MG63 (cell line): ENCODE measurements at regions not wholly inside any gene's neighbourhood (a gene's known extent, or its start where the extent isn't known, plus 50 kb on each side); places are given as distances from the start of the nearest gene placed in this dataset.

ENCODE experiments used
- DNase-seq: peaks from one replicate; pipeline ENCODE4 v3.0.0-alpha.2; 2020
- H3K27me3 ChIP-seq: fragments of 250-450 bp; sonication (Bioruptor Pico); 2 replicates; pipeline ENCODE4 v1.5.1; 2020; ENCODE audit warnings: mild to moderate bottlenecking, moderate library complexity
- H3K36me3 ChIP-seq: fragments of 250-450 bp; sonication (Bioruptor Pico); 2 replicates; pipeline ENCODE4 v1.5.1; 2020; ENCODE audit warnings: mild to moderate bottlenecking, moderate library complexity
- H3K4me3 ChIP-seq: fragments of 250-450 bp; sonication (Bioruptor Pico); 2 replicates; pipeline ENCODE4 v1.5.1; 2020; ENCODE audit warnings: mild to moderate bottlenecking, moderate library complexity
- H3K9me3 ChIP-seq: fragments of 250-450 bp; sonication (Bioruptor Pico); 2 replicates; pipeline ENCODE4 v1.5.1; 2020; ENCODE audit warnings: mild to moderate bottlenecking, moderate library complexity

DNA sequence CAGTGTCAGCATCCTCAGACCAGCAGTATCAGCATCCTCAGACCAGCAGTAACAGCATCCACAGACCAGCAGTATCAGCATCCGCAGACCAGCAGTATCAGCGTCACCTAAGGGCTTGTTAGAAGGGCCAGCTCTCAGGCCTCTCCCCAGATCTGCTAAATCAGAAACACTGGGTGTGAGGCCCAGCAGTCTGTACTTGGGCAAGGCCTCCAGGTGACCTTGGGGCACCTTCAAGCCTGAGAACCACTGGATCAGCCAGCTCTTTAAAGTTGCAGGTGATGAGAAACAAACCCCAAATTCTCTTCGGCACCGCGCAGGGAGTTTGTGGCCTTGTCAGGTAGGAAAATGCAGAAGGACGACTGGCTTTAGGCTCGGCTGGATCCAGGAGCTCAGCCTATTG is 290.5 kb upstream of the CDH4 start:
- no peaks in the 10 kb centered on the region for H3K9me3 ChIP-seq
- no peaks in the 10 kb centered on the region for H3K36me3 ChIP-seq
- H3K4me3 ChIP-seq: no peak overlapping the region
- no peaks in the 10 kb centered on the region for H3K27me3 ChIP-seq
- DNase-seq: no peak

DNA sequence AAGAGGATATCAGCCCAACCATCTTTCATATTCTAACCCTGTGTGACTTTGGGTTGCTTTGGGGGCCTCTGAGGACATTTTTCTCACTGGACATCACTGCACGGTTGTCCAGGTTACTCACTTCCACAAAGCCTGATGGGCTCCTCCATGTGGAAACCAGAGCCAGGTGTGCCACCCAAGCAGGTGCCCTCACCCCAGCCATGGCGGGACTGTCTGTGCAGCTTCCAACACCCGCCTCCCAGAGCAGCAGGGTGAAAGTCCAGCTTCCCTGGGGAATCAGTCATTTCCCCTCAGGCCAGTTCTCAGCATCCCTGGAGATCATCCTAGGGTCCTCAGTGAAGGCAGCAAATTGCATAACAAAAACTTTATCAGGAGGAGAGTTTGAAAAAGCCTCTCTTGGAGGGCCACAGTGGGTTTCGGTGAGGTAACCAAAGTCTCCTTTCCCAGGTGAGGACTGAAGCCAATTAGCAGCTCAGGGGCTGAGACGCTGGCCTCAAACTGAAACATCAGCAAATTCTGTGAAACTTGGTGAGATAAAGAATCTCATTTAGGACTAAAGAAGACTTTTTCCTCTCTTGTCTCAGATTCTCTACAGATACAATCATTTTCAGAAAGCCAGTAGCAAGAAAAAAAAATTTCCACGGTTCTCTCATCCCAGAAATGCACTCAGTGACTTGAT is 289.6 kb upstream of the CDH4 start:
- Histone ChIP-seq H3K27me3 (no peaks in the 10 kb centered on the region), H3K4me3 (no peak overlapping the region), H3K36me3 (no peaks in the 10 kb centered on the region), H3K9me3 (no peaks in the 10 kb centered on the region)
- no peak for DNase-seq

DNA sequence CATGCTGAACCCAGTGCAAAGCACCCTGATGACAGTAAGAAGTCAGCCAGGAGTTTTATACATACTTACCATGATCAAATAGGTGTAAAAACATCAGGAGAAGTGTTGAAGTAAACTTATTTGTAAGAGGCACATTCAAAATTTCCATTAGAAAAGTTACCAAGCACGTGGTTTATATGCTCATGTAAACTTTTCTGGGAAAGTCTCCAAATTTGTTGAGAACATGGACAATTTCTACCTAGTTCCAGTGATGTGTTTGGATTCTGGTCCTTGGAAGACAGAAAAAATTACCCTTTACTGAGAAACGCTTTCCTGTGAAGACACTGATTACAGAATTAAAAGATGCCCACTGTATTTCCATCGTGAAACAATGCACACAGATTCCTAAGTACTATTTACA is 288.9 kb upstream of the CDH4 start:
- Histone ChIP-seq H3K27me3 (no peaks in the 10 kb centered on the region), H3K4me3 (no peak overlapping the region)

DNA sequence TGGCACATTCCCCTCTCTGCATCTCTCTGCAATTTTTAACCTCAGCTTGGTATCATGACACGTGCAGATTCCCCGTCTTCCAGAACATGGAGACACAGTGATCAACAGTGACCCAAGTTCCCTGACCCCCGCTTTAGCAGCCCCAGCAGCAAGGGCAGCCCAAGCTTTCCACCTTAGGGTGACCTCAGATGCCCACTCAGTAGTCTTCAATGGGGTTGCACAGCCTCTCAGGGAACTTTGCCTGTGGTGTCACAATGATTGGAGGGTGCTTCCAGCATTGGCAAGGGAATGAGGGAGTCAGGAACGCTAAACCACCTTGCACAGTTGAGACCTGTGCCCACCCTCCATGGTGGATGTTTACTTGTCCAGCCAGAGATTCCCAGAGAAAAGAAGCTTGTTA is 287.1 kb upstream of the CDH4 start:
- Histone ChIP-seq H3K27me3 (no peaks in the 10 kb centered on the region), H3K9me3 (no peaks in the 10 kb centered on the region), H3K36me3 (no peaks in the 10 kb centered on the region), H3K4me3 (no peak overlapping the region)
- DNase-seq: no peak

More for the DNA sequence above, 288.9 kb upstream of the CDH4 start:
- H3K9me3 ChIP-seq: no peaks in the 10 kb centered on the region
- no peaks in the 10 kb centered on the region for H3K36me3 ChIP-seq
- no peak for DNase-seq

DNA sequence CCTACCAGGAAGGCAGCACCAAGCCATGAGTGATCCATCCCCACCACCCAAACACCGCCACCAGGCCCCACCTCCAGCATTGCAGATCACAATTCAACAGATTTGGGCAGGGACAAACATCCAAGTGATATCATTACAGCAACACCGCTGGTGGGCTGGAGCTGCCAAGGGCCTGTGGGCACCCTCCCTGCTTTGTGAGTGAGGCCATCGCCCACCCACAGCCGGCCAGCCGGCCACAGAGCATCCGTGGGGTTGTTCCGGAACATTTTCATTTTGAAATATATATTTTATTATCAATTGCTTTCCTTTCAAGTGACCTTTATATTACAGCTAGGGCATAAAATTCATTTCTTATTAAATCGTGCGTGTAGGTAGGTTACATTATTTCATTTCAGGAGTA is 286.0 kb upstream of the CDH4 start:
- DNase-seq: no peak
- no peaks in the 10 kb centered on the region for H3K27me3 ChIP-seq
- H3K4me3 ChIP-seq: no peak overlapping the region
- no peaks in the 10 kb centered on the region for H3K9me3 ChIP-seq
- no peaks in the 10 kb centered on the region for H3K36me3 ChIP-seq

DNA sequence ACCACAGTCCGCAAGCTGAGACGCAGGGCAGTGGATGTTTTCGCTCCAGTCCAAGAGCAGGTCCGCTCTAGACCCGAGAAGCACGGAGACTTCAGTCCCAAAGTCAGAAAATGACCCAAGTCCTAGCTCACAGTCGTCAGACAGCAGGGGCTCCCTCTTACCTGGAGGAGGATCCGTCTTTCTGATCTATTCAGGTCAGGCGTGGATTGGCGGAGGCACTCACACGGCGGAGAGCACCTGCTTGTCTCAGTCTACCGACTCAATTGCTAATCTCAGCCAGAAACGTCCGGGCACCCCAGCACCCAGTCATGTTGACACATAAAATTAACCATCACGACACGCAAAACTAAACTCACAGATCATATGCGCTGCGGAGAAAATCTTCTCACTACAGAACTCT is 285.3 kb upstream of the CDH4 start:
- Histone ChIP-seq H3K27me3 (no peaks in the 10 kb centered on the region), H3K9me3 (no peaks in the 10 kb centered on the region), H3K36me3 (no peaks in the 10 kb centered on the region), H3K4me3 (no peak overlapping the region)
- no peak for DNase-seq

DNA sequence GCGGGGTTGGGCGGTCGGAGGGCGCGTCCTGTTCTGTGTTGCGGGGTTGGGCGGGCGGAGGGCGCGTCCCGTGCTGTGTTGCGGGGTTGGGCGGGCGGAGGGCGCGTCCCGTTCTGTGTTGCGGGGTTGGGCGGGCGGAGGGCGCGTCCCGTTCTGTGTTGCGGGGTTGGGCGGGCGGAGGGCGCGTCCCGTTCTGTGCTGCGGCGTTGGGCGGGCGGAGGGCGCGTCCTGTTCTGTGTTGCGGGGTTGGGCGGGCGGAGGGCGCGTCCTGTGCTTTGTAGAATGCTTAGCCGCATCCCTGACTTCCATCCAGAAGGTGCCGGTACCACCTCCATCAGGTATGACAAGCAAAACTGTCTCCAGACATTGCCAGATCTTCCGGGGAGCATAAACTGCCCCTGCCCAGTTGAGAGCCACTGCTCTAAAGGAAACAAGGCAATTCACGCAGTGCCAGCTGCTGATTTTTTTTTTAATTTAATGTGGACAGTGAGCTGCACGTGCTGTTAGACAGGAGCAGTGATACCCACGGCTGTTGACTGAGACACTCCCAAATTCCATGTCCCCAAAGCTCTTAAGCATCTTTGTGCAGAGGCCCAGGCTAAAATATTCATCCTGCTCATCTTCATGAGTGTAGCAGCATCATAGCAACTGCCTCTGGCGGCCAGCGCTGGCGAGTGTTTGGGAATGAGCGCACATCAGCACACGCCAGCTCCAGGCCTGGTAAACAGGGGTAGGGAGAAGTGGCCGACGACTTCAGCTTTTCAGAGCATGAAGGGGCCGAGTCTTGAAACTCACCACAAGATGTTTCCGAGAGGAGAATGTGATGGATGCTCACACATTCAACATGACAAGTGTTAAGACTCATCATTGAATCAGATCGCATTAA is 284.4 kb upstream of the CDH4 start:
- no peak for DNase-seq
- H3K9me3 ChIP-seq: no peaks in the 10 kb centered on the region
- no peak overlapping the region for H3K4me3 ChIP-seq
- no peaks in the 10 kb centered on the region for H3K36me3 ChIP-seq
- no peaks in the 10 kb centered on the region for H3K27me3 ChIP-seq

DNA sequence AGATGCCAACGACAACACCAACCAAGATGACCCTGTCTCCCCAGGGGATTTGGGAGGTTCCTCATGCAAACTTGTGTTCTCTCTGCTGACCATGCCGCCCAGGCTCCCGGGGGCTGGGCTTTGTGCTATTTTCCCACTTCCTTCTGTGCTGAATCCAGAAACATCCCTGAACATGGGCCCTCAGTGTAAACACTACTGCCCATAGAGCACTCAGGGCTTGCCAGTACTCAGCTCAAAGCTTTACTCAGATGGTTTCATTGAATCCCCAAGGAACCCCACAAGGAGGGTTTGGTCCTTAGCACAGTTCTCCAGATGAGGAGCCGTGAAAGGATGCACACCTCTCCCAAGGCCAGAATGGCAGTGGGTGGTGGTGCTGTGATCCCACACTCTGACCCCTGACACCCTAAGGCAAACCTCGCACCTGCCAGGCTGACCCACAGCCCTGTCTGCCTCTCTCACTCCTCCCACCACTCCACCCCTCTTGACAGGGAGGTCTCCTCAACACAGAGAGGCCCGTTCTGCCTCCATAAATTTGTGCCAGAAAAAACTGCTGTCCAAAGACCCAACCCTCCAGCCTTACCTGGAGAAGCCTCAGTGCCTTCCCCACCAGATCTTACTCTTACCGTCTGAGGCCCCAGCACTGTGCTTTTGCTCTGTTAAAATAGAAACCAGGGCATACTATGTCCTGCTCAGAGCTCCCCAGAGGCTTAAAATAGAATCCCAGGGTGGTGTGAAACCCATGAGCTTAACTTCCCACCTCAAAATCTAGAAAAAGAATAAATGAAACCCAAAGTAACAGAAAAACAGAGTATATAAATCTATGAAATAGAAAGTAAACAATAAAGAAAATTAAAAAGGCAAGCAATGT is 283.0 kb upstream of the CDH4 start:
- H3K4me3 ChIP-seq: no peak overlapping the region

DNA sequence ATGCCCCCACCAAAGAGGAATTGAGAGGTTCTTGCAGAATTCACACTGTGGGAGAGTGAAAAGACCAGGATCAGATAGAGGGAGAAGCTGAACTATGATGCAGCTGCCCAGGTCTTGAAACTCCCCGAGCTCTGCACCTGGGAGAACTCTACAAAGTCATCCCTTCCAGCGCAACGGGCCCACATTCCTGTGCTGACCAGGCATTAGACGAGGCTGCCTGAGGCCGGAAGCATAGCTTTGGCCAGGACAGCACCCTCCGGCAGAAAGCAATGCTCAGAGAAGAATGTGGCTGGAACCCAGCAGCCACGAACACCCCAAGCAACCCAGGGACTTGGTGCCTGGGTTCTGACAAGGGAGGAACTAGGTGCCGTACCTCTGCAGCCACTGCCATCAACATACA is 281.5 kb upstream of the CDH4 start:
- H3K9me3 ChIP-seq: no peaks in the 10 kb centered on the region
- DNase-seq: no peak
- no peaks in the 10 kb centered on the region for H3K27me3 ChIP-seq
- no peak overlapping the region for H3K4me3 ChIP-seq
- no peaks in the 10 kb centered on the region for H3K36me3 ChIP-seq

More for the DNA sequence above, 283.0 kb upstream of the CDH4 start:
- H3K36me3 ChIP-seq: no peaks in the 10 kb centered on the region
- no peak for DNase-seq
- H3K27me3 ChIP-seq: no peaks in the 10 kb centered on the region
- H3K9me3 ChIP-seq: no peaks in the 10 kb centered on the region

DNA sequence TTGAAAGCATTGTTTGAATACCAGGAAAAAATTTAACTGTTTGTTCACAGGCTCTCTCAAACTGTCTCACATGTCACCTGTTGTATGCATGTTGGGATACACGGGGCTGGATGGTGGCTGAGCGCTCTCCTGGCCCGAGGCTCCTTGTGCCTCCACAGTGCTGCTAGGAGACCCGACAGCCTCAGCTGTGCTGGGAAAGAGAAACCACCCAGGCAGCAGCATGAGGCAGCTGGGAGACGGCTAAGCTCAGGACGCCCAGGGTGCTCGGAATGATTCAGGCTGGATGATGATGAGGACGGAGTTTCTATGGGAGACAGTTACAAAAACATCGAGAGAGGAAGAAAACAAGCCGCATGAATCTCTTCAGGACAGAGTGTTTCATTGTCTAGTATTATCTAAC is 278.0 kb upstream of the CDH4 start:
- no peaks in the 10 kb centered on the region for H3K27me3 ChIP-seq
- no peak for DNase-seq
- no peaks in the 10 kb centered on the region for H3K36me3 ChIP-seq
- H3K4me3 ChIP-seq: no peak overlapping the region
- H3K9me3 ChIP-seq: no peaks in the 10 kb centered on the region

DNA sequence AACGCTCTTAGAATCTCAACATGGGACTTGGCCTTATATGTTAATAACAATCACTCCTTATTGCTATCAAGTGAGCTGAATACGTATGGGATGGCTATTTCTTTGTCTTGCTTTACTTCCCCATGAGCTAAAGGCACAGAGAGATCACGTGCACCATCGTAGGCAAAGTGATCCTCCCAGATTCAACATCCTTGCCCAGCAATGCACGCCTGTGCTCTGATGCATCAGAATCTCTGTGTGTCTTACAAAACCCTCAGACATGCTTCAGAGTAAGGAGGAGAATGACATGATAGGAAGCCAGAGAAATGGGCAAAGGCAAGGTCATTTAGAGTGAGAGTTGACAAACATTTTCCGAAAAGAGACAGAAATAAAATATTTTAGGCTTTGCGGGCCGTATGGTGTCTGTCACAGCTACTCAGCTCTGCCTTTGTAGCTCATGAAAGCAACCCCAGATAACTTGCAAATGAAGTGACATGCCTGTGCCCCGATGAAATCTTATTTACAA is 277.6 kb upstream of the CDH4 start:
- DNase-seq: no peak
- Histone ChIP-seq H3K36me3 (no peaks in the 10 kb centered on the region), H3K9me3 (no peaks in the 10 kb centered on the region; the same call in 1 of the 2 replicates), H3K4me3 (no peak overlapping the region), H3K27me3 (no peaks in the 10 kb centered on the region)

DNA sequence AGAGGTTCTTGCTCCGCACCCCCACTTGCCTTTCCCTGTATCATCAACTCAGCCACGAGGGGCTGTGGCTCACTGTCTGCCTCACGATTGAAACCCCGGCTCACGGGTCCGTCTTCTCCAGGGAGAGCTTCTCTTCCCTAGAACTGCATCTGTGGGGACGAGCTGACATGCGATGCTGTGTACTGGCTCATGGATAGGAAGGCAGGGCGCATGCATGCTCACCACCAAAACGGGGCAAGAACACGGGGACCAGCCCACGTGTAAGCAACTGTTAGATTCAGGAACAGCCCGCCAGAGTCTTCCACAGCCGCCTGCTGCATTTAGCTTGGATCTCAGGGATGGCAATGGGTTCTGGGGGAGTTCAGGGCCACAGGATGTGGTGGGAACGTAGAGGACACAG is 275.9 kb upstream of the CDH4 start:
- H3K27me3 ChIP-seq: no peaks in the 10 kb centered on the region
- H3K36me3 ChIP-seq: no peaks in the 10 kb centered on the region
- no peak overlapping the region for H3K4me3 ChIP-seq
- H3K9me3 ChIP-seq: peaks cover 6% of the 10 kb centered on the region; the same call in 1 of the 2 replicates
- DNase-seq: no peak

DNA sequence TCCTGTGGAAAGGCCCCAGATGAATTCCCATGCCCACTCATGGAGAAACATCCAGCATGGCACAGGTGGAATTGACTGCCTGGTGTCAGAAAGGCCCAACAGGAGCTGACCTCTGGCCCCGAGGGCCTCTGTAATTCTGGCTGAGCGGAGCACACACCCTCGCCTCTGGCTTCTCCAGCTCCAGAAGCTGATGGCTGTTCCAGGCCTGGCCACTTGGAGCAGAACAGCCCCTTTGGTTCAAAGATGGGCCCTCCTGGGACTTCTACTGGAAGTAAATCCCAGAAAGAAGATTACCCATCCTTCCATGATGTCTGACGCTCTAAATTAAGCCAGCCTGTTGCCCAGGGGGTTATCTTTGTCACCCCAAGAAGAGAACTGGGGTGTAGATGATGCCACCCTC is 275.1 kb upstream of the CDH4 start:
- no peak for DNase-seq

DNA sequence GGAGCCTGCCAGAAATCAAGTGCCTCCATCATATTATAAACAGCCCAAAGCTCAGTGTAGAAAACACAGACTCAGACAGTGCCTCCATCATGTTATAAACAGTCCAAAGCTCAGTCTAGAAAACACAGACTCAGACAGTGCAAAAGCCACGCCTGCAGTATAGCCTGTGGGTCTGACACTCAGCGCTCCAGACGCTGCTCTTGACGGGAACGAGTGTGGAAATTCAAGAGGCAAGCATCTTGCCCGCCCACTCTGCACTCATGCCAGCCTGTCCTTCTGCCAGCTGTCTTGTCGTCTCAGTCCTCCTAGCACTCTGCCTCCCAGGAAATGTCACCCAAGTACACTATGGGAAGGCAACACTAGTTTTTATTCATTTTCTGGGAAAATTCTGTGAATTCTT is 274.2 kb upstream of the CDH4 start:
- Histone ChIP-seq H3K4me3 (no peak overlapping the region), H3K9me3 (peaks cover 6% of the 10 kb centered on the region; the same call in 1 of the 2 replicates), H3K36me3 (no peaks in the 10 kb centered on the region), H3K27me3 (no peaks in the 10 kb centered on the region)
- DNase-seq: no peak

More for the DNA sequence above, 275.1 kb upstream of the CDH4 start:
- H3K4me3 ChIP-seq: no peak overlapping the region
- no peaks in the 10 kb centered on the region for H3K27me3 ChIP-seq
- H3K36me3 ChIP-seq: no peaks in the 10 kb centered on the region
- peaks cover 6% of the 10 kb centered on the region; the same call in 1 of the 2 replicates for H3K9me3 ChIP-seq

DNA sequence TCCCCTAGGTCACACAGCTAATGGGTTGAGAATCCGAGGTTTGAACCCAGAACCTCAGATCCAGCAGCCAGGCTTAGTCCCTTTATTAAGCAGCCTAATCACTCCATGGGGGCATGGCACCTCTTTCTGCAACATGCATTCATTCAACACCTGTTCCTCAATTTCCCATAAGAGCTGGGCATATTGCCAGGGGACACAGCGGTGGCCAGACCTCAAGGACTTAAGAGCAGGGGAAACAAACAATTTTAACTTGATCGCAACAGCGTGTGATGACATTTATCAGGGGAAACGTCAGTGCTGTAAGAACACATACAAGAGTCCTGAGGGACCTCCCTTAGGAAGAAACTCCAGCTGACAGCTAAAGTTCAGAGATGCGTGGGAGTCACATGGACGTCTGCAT is 267.4 kb upstream of the CDH4 start:
- Histone ChIP-seq H3K9me3 (peaks cover 5% of the 10 kb centered on the region; the same call in 1 of the 2 replicates), H3K4me3 (no peak overlapping the region), H3K27me3 (no peaks in the 10 kb centered on the region), H3K36me3 (no peaks in the 10 kb centered on the region)
- DNase-seq: no peak

DNA sequence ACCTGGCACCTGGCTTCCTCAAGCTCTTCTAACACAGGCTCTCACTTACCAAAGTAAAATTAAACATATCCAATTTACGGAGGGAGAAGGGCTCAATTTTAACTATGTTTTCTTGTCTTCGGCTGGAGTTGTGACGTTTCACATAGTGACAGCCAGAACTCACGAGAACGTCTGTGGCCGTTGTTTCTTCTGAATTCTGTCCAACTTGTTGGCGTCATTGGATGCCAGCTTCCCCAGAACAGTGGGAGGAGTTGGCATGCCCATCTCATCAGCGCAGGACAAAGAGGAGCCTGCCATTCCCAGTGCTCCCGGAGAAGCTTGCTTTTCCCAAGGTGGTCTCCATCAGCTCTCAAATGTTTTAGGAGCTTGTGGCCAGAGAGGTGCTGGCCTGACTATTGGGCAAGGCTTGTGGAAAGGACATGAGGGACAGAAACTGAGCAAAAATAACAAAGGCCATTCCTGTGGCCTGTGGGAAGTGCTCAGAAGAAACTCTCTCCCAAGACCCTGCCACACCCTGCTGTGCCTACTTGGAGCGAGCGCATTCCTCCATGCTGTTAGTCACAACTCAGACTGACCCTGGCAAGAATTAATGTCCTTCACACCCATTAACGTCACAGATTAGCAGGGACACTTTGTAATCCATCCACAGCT is 265.4 kb upstream of the CDH4 start:
- no peak overlapping the region for H3K4me3 ChIP-seq
- DNase-seq: no peak
- H3K9me3 ChIP-seq: no peaks in the 10 kb centered on the region
- no peaks in the 10 kb centered on the region for H3K27me3 ChIP-seq
- H3K36me3 ChIP-seq: no peaks in the 10 kb centered on the region
